ENCODE measurements at regions not wholly inside any gene's neighbourhood (a gene's known extent, or its start where the extent isn't known, plus 50 kb on each side); places are given as distances from the start of the nearest gene placed in this dataset.
"Not testable (repeated sequence)": the region's sequence is repeated elsewhere in the genome, so short reads cannot be mapped to it uniquely, and the experiment has no call there.

DNA sequence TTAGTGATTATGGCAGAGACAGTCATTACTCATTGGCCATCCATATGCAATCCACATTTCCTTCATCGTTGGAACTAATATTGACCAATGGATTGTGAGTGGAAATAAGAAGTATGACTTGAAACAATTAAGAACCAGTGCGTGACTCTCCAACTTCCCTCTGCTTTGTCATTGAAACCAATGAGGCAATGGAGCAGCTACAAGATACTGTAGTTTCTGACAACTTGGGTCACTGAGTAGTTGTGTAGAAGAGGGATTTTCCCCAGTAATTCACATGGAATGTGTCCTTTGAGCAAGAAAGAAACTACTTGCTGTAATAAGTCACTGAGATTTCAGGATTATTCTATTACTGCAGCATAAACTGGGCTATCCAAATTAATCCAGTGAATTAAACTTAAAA is 785.3 kb upstream of the RIOK2 start:
- DNase-seq, result no peak

- no peak for DNase-seq
Observed at GRCh38 chr5:97979740-97980139, 793.7 kb upstream of the RGMB start.

DNA sequence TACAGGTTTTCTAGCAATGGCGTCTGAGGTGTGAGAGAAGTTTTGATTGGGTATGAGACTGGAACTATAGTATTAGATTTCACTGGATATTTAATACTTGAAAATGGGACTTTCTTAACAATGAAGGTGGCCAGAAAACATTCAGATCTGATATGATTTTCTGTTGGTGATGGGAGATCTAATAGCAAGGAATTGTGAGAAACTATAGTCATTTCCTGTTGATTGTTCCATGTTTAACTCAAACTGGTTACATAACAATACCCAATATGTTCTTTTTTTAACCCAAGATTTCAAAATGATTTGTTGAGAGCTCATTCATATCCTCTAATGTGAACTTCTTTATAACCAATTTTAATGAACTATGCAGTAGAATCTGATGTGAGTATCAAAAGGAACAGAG is 793.2 kb upstream of the RGMB start:
- DNase-seq, result no peak

- DNase-seq, result no peak
Observed at GRCh38 chr5:97986069-97986468, 787.4 kb upstream of the RGMB start.

- no peak for DNase-seq
Observed at GRCh38 chr5:97991236-97991635, 782.2 kb upstream of the RGMB start.

- DNase-seq, result no peak
Observed at GRCh38 chr5:97998941-97999340, 774.5 kb upstream of the RGMB start.

DNA sequence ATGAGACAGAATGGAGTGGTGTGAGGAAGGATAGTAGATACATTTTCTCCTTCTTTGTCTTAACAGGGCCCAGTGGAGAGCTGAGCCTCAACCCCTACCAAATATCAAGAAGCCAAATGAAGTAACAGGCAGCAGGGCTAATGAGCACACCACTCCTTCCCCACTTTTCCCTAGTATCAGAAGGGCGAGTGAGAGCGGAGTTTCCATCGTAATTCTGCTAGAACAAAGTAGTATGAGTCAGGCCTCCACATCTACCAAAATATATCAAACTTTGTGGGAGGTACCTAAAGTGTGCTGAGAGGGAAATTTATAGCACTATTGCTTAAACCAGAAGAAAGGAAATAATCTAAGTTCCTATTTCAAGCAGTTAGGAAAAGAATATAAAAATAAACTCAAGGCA is 769.0 kb upstream of the RGMB start:
- no peak for DNase-seq

- DNase-seq, result no peak
Observed at GRCh38 chr5:98016771-98017170, 756.7 kb upstream of the RGMB start.

- DNase-seq, result not testable (repeated sequence)
Observed at GRCh38 chr5:98030273-98030672, 743.2 kb upstream of the RGMB start.

GRCh38 chr5:98031036-98031435 is 742.4 kb upstream of the RGMB start:
- not testable (repeated sequence) for DNase-seq

DNA sequence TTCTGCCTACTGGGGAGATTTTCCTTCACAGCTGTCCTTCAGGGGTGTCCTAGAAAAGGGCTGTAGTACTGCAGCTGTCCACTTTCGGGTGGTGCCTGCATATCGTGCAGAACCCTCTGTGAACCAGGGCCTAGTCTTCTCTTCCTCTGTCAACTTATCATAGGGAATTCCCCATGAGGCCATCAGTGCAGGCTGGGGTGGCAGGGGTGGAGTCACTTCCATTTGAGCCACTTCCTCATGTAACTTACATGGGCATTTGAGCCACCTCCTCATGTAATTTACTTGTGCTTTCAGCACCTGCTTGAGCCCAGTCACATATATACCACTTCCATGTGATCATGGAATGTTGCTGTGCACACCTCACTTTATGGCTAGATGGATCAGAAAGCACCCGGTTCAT is 742.0 kb upstream of the RGMB start:
- DNase-seq, result no peak

- DNase-seq, result no peak
Observed at GRCh38 chr5:98031926-98032325, 741.5 kb upstream of the RGMB start.

- no peak for DNase-seq
Observed at GRCh38 chr5:98041661-98042060, 731.8 kb upstream of the RGMB start.

- no peak for DNase-seq
Observed at GRCh38 chr5:98042521-98042920, 730.9 kb upstream of the RGMB start.

DNA sequence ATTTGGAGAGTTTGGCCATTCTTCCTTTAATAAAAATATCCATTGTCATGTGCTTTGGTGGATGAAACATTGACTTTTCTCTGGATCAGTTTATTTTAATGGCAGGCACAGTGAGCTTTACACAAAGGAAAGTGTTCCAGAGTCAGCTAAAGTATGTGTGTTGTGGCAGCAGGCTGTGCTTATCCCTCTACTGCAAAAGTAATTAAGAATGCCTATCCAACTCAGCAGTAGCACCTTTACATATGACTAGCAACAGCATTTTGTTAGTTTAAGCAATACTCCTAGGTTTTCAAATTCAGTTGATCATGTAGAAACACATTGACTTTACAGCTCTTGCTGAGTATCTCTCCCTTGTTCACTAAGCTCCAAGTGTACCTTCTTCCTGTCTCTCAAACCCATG is 730.5 kb upstream of the RGMB start:
- DNase-seq, result no peak

DNA sequence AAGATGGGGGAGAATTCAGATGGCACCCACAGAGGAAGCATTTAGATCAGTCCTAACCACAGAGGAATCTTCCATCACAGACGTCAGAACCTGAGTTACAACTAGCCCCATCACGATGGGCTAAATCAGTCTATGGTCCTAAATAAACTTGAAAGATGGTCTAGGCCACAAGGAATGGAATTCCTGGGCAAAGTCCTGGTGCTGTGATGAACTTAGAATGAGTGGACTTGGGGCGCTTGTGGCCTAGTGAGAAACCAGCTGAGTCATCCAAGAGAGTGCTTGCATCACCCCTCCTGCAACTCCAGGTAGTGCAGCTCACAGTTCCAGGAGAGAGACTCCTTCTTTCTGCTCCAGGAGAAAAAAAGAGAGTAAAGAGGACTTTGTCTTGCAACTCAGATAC is 722.9 kb upstream of the RGMB start:
- DNase-seq, result no peak

DNA sequence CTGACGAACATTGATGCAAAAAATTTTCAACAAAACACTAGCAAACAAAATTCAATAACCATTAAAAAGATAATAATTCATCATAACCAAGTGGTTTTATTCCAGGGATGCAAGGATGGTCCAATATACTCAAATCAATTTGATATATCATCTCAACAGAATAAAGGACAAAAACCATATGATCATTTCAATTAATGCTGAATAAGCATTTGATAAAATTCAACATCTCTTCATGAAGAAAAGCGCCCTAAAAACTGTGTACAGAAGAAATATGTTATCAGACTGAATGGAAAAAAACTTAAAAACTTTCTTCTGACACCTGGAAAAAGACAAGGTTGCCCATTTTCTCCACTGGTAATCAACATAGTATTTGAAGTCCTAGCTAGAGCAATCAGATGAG is 720.3 kb upstream of the RGMB start:
- DNase-seq, result no peak

DNA sequence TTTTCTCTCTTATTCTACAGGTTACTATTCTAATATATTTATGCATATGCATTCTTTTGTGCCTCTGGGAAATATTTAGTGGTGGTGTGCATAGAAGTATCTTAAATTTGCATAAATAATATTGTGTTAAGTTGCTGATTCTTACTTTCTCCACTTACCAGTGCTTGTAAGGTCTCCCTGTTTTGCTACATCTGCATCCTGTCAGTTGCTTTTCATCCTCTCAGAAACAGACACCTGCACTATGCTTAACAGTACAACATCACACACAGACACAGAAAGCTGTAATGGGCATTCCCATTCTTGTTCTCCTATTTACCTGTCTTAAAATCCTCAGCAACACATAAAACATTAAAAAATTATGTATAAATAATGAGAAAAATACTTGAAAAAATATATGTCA is 713.3 kb upstream of the RGMB start:
- DNase-seq, result no peak

GRCh38 chr5:98064118-98064685 is 709.3 kb upstream of the RGMB start:
- no peak for DNase-seq

GRCh38 chr5:98065261-98065909 is 708.1 kb upstream of the RGMB start:
- DNase-seq, result no peak

DNA sequence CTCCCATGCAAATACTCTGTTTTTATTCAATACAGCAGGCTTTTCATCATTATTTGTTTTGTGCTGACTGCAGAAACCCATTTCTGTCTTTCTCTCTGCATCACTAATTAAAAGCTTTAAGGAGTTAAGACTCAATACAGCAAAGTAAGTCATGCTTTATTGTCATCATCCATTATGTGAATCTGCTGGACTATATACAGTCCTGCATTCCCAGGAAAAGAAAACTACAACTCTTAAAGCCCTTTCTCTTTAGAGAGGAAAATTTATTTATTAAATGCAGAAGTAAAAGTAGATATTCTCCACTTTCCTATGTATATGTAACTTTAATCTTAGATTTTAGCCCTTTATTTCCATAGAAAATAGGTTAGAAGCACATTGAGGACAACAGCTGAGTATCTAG is 706.6 kb upstream of the RGMB start:
- DNase-seq, result no peak

GRCh38 chr5:98069876-98070512 is 703.5 kb upstream of the RGMB start:
- DNase-seq, result no peak

DNA sequence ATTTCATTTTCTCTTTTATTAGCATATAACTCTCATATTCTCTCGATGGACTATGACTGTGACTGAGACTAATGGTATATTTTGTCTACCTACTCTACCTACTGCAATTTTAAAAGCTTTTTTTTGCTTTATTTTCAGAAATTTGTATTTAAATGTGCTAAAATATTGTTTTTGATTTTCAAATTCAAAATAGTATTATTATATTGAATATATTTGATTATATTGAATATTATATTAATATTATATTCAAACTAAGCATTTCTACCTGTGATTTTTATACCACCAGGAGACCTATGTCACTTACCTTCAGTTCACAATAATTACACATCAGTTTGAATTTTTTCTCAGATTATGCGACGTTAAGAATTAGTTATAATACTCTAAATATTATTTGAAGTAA is 700.5 kb upstream of the RGMB start:
- no peak for DNase-seq

GRCh38 chr5:98076501-98076900 is 697.0 kb upstream of the RGMB start:
- no peak for DNase-seq

DNA sequence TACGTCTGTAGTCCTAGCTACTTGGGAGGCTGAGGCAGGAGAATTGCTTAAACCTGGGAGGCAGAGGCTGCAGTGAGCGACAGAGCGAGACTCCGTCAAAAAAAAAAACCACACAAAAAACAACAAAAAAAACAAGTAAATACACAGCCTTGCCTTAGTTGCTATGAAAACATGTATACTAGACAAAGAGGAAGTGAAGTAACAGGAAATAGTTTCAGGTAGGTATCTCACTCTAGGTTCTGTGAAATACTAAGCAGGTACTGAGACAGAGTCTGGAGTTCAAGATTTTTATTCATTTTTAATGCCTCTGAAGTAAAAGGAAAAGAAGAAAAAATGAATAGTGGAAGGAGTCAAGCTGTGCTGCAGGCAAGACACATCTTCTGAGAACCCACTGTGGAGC is 687.9 kb upstream of the RGMB start:
- no peak for DNase-seq
